ENCODE measurements at regions not wholly inside any gene's neighbourhood (a gene's known extent, or its start where the extent isn't known, plus 50 kb on each side); places are given as distances from the start of the nearest gene placed in this dataset.

GRCh38 chr4:110830461-110830860, 207.6 kb upstream of the PITX2 start:
- Histone ChIP-seq H3K27me3 (ENCODE audit: control insufficient read depth, extremely low read depth, insufficient read depth, low read length) (no peaks in the 10 kb centered on the region), H3K4me3 (ENCODE audit: control insufficient read depth in 2 of 3, extremely low read depth in 1 of 3, insufficient read depth in 2 of 3, low read depth in 1 of 3, low read length in 3 of 3) (no peak overlapping the region), H3K9ac (ENCODE audit: control insufficient read depth, extremely low read depth, insufficient read depth, low read length) (no peak overlapping the region), H3K79me2 (ENCODE audit: control insufficient read depth, insufficient read depth, low read length) (no peaks in the 10 kb centered on the region), H3K36me3 (ENCODE audit: control insufficient read depth in 2 of 2, extremely low read depth in 1 of 2, insufficient read depth in 2 of 2, low read length in 2 of 2) (no peaks in the 10 kb centered on the region), H2AFZ (ENCODE audit: control insufficient read depth, low read length) (no peak overlapping the region), H3K4me2 (ENCODE audit: control insufficient read depth, extremely low read depth, insufficient read depth, low read depth, low read length) (no peak overlapping the region), H4K20me1 (ENCODE audit: control insufficient read depth, extremely low read depth, insufficient read depth, low read length) (no peaks in the 10 kb centered on the region), H3K9me3 (ENCODE audit: control insufficient read depth, low read depth, low read length) (no peaks in the 10 kb centered on the region), H3K4me1 (ENCODE audit: control insufficient read depth, extremely low read depth, insufficient read depth, low read length) (no peaks in the 10 kb centered on the region), H3K27ac (ENCODE audit: control insufficient read depth, insufficient read depth, low read length) (no peak overlapping the region), H3K9me1 (ENCODE audit: control insufficient read depth, extremely low read depth, insufficient read depth, low read length) (no peaks in the 10 kb centered on the region)
- TF ChIP-seq EZH2 (IDR thresholded peaks at IDR 0.05; ENCODE audit: low read length): no peak
- TF ChIP-seq, protein P1, sequence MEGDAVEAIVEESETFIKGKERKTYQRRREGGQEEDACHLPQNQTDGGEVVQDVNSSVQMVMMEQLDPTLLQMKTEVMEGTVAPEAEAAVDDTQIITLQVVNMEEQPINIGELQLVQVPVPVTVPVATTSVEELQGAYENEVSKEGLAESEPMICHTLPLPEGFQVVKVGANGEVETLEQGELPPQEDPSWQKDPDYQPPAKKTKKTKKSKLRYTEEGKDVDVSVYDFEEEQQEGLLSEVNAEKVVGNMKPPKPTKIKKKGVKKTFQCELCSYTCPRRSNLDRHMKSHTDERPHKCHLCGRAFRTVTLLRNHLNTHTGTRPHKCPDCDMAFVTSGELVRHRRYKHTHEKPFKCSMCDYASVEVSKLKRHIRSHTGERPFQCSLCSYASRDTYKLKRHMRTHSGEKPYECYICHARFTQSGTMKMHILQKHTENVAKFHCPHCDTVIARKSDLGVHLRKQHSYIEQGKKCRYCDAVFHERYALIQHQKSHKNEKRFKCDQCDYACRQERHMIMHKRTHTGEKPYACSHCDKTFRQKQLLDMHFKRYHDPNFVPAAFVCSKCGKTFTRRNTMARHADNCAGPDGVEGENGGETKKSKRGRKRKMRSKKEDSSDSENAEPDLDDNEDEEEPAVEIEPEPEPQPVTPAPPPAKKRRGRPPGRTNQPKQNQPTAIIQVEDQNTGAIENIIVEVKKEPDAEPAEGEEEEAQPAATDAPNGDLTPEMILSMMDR (optimal IDR thresholded peaks at IDR 0.05 in 1 of 3, IDR thresholded peaks at IDR 0.05 in 1 of 3, conservative IDR thresholded peaks at IDR 0.05 in 1 of 3; ENCODE audit: extremely low read depth in 1 of 3, insufficient read depth in 2 of 3, low read length in 3 of 3): no peak
- dilution Hi-C loops (cut with MboI; ENCODE audit: extremely low pct_ligation_motif_present, low sequenced_read_pairs): no loop called here
- FAIRE-seq (no peak), DNase-seq (ENCODE audit: low read depth, low spot score) (no peak)

DNA sequence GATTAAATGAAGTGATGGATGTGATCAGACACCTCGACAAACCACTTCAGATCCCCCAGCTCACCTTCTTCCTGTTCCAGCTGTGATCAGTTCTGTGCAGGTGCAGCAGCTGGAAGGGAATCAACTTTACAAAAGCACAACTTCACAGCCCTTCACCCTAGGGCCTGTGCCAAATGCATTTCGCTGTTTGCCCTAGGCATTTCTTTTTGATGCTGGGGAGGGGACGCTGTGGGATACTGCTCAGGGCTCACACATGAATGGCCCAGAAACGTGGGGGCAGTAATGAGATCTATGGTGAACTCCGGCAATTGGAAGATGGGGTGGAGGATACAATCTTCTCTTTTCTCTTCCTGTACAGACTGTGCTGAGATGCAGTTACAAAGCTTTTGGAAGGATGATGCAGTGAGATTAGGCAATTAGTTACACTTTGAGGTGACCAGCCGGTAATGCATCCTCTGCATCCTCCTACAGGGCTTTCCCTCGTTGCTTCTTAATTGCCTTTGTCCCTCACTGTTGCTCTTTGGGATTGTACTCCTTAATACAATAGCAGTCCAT, 215.1 kb upstream of the PITX2 start:
- H3K27me3 ChIP-seq (ENCODE audit: control insufficient read depth, extremely low read depth, insufficient read depth, low read length): no peaks in the 10 kb centered on the region
- H3K9ac ChIP-seq (ENCODE audit: control insufficient read depth, extremely low read depth, insufficient read depth, low read length): no peak overlapping the region
- no peaks in the 10 kb centered on the region for H3K36me3 ChIP-seq (ENCODE audit: control insufficient read depth in 2 of 2, extremely low read depth in 1 of 2, insufficient read depth in 2 of 2, low read length in 2 of 2)
- H3K9me1 ChIP-seq (ENCODE audit: control insufficient read depth, extremely low read depth, insufficient read depth, low read length): no peaks in the 10 kb centered on the region
- H3K4me1 ChIP-seq (ENCODE audit: control insufficient read depth, extremely low read depth, insufficient read depth, low read length): no peaks in the 10 kb centered on the region
- H3K4me2 ChIP-seq (ENCODE audit: control insufficient read depth, extremely low read depth, insufficient read depth, low read depth, low read length): no peak overlapping the region
- no peaks in the 10 kb centered on the region for H3K9me3 ChIP-seq (ENCODE audit: control insufficient read depth, low read depth, low read length)
- DNase-seq (ENCODE audit: low read depth, low spot score) (no peak), FAIRE-seq (no peak)
- dilution Hi-C loops (cut with MboI; ENCODE audit: extremely low pct_ligation_motif_present, low sequenced_read_pairs): no loop called here
- TF ChIP-seq EZH2 (IDR thresholded peaks at IDR 0.05; ENCODE audit: low read length): no peak
- TF ChIP-seq, protein P1 (optimal IDR thresholded peaks at IDR 0.05 in 1 of 3, IDR thresholded peaks at IDR 0.05 in 1 of 3, conservative IDR thresholded peaks at IDR 0.05 in 1 of 3; ENCODE audit: extremely low read depth in 1 of 3, insufficient read depth in 2 of 3, low read length in 3 of 3): no peak
- no peaks in the 10 kb centered on the region for H3K79me2 ChIP-seq (ENCODE audit: control insufficient read depth, insufficient read depth, low read length)
- H3K4me3 ChIP-seq (ENCODE audit: control insufficient read depth in 2 of 3, extremely low read depth in 1 of 3, insufficient read depth in 2 of 3, low read depth in 1 of 3, low read length in 3 of 3): no peak overlapping the region
- no peak overlapping the region for H2AFZ ChIP-seq (ENCODE audit: control insufficient read depth, low read length)
- no peaks in the 10 kb centered on the region for H4K20me1 ChIP-seq (ENCODE audit: control insufficient read depth, extremely low read depth, insufficient read depth, low read length)
- H3K27ac ChIP-seq (ENCODE audit: control insufficient read depth, insufficient read depth, low read length): no peak overlapping the region

All from keratinocyte (primary cell).